ENCODE measurements at regions not wholly inside any gene's neighbourhood (a gene's known extent, or its start where the extent isn't known, plus 50 kb on each side); places are given as distances from the start of the nearest gene placed in this dataset.
"Not testable (repeated sequence)": the region's sequence is repeated elsewhere in the genome, so short reads cannot be mapped to it uniquely, and the experiment has no call there.

GRCh38 chr12:71276541-71276940, 118.7 kb upstream of the TSPAN8 start:
- Mint-ChIP-seq H3K27ac (ENCODE audit: unreplicated experiment) (peak overlapping the region; percentile 29), H3K9me3 (ENCODE audit: unreplicated experiment) (no peaks in the 10 kb centered on the region), H3K36me3 (ENCODE audit: unreplicated experiment) (no peaks in the 10 kb centered on the region), H3K27me3 (ENCODE audit: unreplicated experiment) (peaks cover 5% of the 10 kb centered on the region), H3K4me3 (ENCODE audit: unreplicated experiment) (no peak overlapping the region), H3K4me1 (ENCODE audit: unreplicated experiment) (peaks cover 10% of the 10 kb centered on the region)
- TF ChIP-seq CTCF (IDR thresholded peaks at IDR 0.05), result no peak
- no peak for DNase-seq (ENCODE audit: extremely low spot score, unreplicated experiment)

GRCh38 chr12:71270794-71271193, 113.0 kb upstream of the TSPAN8 start:
- H3K27me3 Mint-ChIP-seq (ENCODE audit: unreplicated experiment); H3K36me3 Mint-ChIP-seq (ENCODE audit: unreplicated experiment); DNase-seq (ENCODE audit: extremely low spot score, unreplicated experiment); H3K9me3 Mint-ChIP-seq (ENCODE audit: unreplicated experiment); H3K4me3 Mint-ChIP-seq (ENCODE audit: unreplicated experiment); H3K27ac Mint-ChIP-seq (ENCODE audit: unreplicated experiment); H3K4me1 Mint-ChIP-seq (ENCODE audit: unreplicated experiment): not testable (repeated sequence)

GRCh38 chr12:71270057-71270456, 112.3 kb upstream of the TSPAN8 start:
- Mint-ChIP-seq H3K9me3 (ENCODE audit: unreplicated experiment) (no peaks in the 10 kb centered on the region), H3K4me3 (ENCODE audit: unreplicated experiment) (no peak overlapping the region), H3K27ac (ENCODE audit: unreplicated experiment) (no peak overlapping the region), H3K4me1 (ENCODE audit: unreplicated experiment) (no peaks in the 10 kb centered on the region), H3K27me3 (ENCODE audit: unreplicated experiment) (peaks cover 2% of the 10 kb centered on the region), H3K36me3 (ENCODE audit: unreplicated experiment) (no peaks in the 10 kb centered on the region)
- no peak for TF ChIP-seq CTCF (IDR thresholded peaks at IDR 0.05)
- no peak for DNase-seq (ENCODE audit: extremely low spot score, unreplicated experiment)

GRCh38 chr12:71269281-71269598, 111.4 kb upstream of the TSPAN8 start:
- no peak for DNase-seq (ENCODE audit: extremely low spot score, unreplicated experiment)
- H3K36me3 Mint-ChIP-seq (ENCODE audit: unreplicated experiment), result no peaks in the 10 kb centered on the region
- no peak overlapping the region for H3K27ac Mint-ChIP-seq (ENCODE audit: unreplicated experiment)
- peaks cover 2% of the 10 kb centered on the region for H3K27me3 Mint-ChIP-seq (ENCODE audit: unreplicated experiment)
- no peak for TF ChIP-seq CTCF (IDR thresholded peaks at IDR 0.05)
- H3K4me1 Mint-ChIP-seq (ENCODE audit: unreplicated experiment), result no peaks in the 10 kb centered on the region
- no peaks in the 10 kb centered on the region for H3K9me3 Mint-ChIP-seq (ENCODE audit: unreplicated experiment)
- no peak overlapping the region for H3K4me3 Mint-ChIP-seq (ENCODE audit: unreplicated experiment)

DNA sequence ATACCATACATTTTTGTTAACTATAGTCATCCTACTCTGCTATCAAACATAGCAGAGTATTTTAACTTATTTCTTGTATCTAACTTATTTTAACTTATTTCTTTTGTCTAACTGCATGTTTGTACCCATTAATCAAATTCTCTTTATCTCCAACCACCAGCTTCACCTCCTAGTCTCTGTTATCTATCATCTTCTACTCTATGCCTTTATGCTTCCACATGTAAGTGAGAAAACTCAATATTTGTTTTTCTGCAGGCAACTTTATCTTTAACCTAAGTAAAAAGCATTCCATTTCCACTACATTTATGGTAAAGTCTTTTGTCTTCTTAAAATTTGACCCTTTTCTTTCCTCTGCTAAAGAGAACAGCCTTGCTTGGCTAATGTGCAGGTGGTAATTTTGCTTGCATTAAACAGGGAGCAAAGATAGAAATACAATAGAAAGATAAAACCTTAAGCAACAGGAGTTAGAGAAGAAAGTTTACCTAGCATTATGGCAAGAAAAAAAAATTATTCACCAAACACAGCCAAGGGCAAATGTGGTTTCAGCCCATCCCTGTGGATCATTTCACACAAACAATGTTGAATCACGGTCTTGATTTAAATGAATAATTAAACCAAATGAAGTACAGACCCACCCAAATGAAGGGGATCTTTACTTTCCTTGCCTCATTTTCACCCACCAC, 110.9 kb upstream of the TSPAN8 start:
- no peaks in the 10 kb centered on the region for H3K4me1 Mint-ChIP-seq (ENCODE audit: unreplicated experiment)
- H3K4me3 Mint-ChIP-seq (ENCODE audit: unreplicated experiment), result no peak overlapping the region
- peaks cover 2% of the 10 kb centered on the region for H3K27me3 Mint-ChIP-seq (ENCODE audit: unreplicated experiment)
- no peaks in the 10 kb centered on the region for H3K36me3 Mint-ChIP-seq (ENCODE audit: unreplicated experiment)
- DNase-seq (ENCODE audit: extremely low spot score, unreplicated experiment), result no peak
- no peak overlapping the region for H3K27ac Mint-ChIP-seq (ENCODE audit: unreplicated experiment)
- no peak for TF ChIP-seq CTCF (IDR thresholded peaks at IDR 0.05)
- H3K9me3 Mint-ChIP-seq (ENCODE audit: unreplicated experiment), result no peaks in the 10 kb centered on the region

DNA sequence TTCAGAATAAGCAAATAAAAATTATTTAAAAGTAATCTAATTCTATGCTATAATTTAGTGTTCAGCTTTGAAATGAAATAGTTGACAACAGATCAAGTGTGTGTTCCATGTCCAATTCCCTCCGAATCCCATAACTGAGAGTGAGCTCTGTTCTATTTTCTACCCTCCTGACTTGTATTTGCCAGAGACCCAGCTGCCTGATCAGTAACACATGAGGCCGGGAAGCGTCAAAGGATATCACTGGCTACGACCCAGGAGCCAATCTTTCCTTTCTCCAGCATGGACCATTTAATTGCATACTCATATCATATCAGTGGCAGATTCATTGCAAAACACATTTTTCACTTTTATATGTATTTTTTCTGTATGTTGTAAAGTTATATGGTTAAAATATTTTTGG, 108.8 kb upstream of the TSPAN8 start:
- no peak overlapping the region for H3K4me3 Mint-ChIP-seq (ENCODE audit: unreplicated experiment)
- DNase-seq (ENCODE audit: extremely low spot score, unreplicated experiment), result no peak

GRCh38 chr12:71265731-71266130, 107.9 kb upstream of the TSPAN8 start:
- not testable (repeated sequence) for H3K36me3 Mint-ChIP-seq (ENCODE audit: unreplicated experiment); H3K27me3 Mint-ChIP-seq (ENCODE audit: unreplicated experiment); H3K4me1 Mint-ChIP-seq (ENCODE audit: unreplicated experiment); H3K27ac Mint-ChIP-seq (ENCODE audit: unreplicated experiment); H3K9me3 Mint-ChIP-seq (ENCODE audit: unreplicated experiment); DNase-seq (ENCODE audit: extremely low spot score, unreplicated experiment); H3K4me3 Mint-ChIP-seq (ENCODE audit: unreplicated experiment)

More for the DNA sequence above, 108.8 kb upstream of the TSPAN8 start:
- Mint-ChIP-seq H3K27me3 (ENCODE audit: unreplicated experiment) (peaks cover 2% of the 10 kb centered on the region), H3K4me1 (ENCODE audit: unreplicated experiment) (no peaks in the 10 kb centered on the region), H3K36me3 (ENCODE audit: unreplicated experiment) (no peaks in the 10 kb centered on the region), H3K27ac (ENCODE audit: unreplicated experiment) (no peak overlapping the region), H3K9me3 (ENCODE audit: unreplicated experiment) (no peaks in the 10 kb centered on the region)
- no peak for TF ChIP-seq CTCF (IDR thresholded peaks at IDR 0.05)

Data from osteocyte (in vitro differentiated cells).